Endodermal cell (in vitro differentiated cells): ENCODE measurements at regions not wholly inside any gene's neighbourhood (a gene's known extent, or its start where the extent isn't known, plus 50 kb on each side); places are given as distances from the start of the nearest gene placed in this dataset.

Source experiments
- DNase-seq: peaks from one replicate; pipeline ENCODE4 v3.0.0-alpha.2; 2017
- H3K27ac ChIP-seq: 2 replicates; pipeline ENCODE4 v1.5.1; 2013; ENCODE audit warnings: mild to moderate bottlenecking, low read depth, low read length, moderate library complexity
- H3K27me3 ChIP-seq: 2 replicates; pipeline ENCODE4 v1.6.1; 2013; ENCODE audit warnings: mild to moderate bottlenecking, low read length, moderate library complexity; ENCODE audit not compliant: insufficient read depth, control insufficient read depth, poor library complexity, severe bottlenecking
- H3K36me3 ChIP-seq: 2 replicates; pipeline ENCODE4 v1.7.0; 2013; ENCODE audit warnings: mild to moderate bottlenecking, low read length, moderate library complexity; ENCODE audit not compliant: control insufficient read depth, insufficient read depth
- H3K4me1 ChIP-seq: one replicate; pipeline ENCODE4 v1.7.0; 2013; ENCODE audit warnings: low read length; ENCODE audit not compliant: control insufficient read depth, insufficient read depth
- H3K4me3 ChIP-seq: 2 replicates; pipeline ENCODE4 v1.5.1; 2013; ENCODE audit warnings: mild to moderate bottlenecking, low read length, moderate library complexity
- H3K9ac ChIP-seq: 2 replicates; pipeline ENCODE4 v1.6.1; 2013; ENCODE audit warnings: mild to moderate bottlenecking, low read length, moderate library complexity; ENCODE audit not compliant: poor library complexity, severe bottlenecking; ENCODE audit errors: extremely low read depth
- H3K9me3 ChIP-seq: 2 replicates; pipeline ENCODE4 v1.6.1; 2013; ENCODE audit warnings: mild to moderate bottlenecking, low read length, moderate library complexity; ENCODE audit not compliant: control insufficient read depth
- H3K27ac Mint-ChIP-seq: 2 replicates; pipeline ENCODE4 v1.8.0; 2020; ENCODE audit warnings: mixed read lengths
- H3K27me3 Mint-ChIP-seq: 2 replicates; pipeline ENCODE4 v1.8.0; 2021; ENCODE audit warnings: mild to moderate bottlenecking, mixed read lengths; ENCODE audit not compliant: insufficient read depth
- H3K36me3 Mint-ChIP-seq: 2 replicates; pipeline ENCODE4 v1.8.0; 2020; ENCODE audit warnings: low read depth, mixed read lengths
- H3K4me1 Mint-ChIP-seq: 2 replicates; pipeline ENCODE4 v1.8.0; 2020; ENCODE audit warnings: mixed read lengths
- H3K4me3 Mint-ChIP-seq: 2 replicates; pipeline ENCODE4 v1.8.0; 2020; ENCODE audit warnings: mild to moderate bottlenecking, moderate library complexity, mixed read lengths
- H3K9me3 Mint-ChIP-seq: 2 replicates; pipeline ENCODE4 v1.8.0; 2020; ENCODE audit warnings: mild to moderate bottlenecking, mixed read lengths
- WGBS, 2 experiments: methylation state at CpG; one replicate each; pipeline versions ENCODE4 v1.1.5 to v1.1.7; 2013; ENCODE audit warnings: missing lambda C conversion rate in 2 of 2, mixed read lengths in 1 of 2; ENCODE audit not compliant: insufficient coverage in 1 of 2, insufficient read length in 1 of 2; 5-methylcytosine and 5-hydroxymethylcytosine counted together
- TF ChIP-seq, protein P1 (sequence below): fragments of 200-600 bp; sonication (generic); conservative IDR thresholded peaks from 2 replicates; pipeline ENCODE4 v1.5.0; 2021; ENCODE audit warnings: antibody characterized with exemption, mild to moderate bottlenecking

- Histone ChIP-seq H3K9ac (no peak overlapping the region), H3K4me1 (no peaks in the 10 kb centered on the region), H3K9me3 (no peaks in the 10 kb centered on the region), H3K4me3 (no peak overlapping the region), H3K27me3 (no peaks in the 10 kb centered on the region), H3K36me3 (no peaks in the 10 kb centered on the region), H3K27ac (no peak overlapping the region)
- H3K36me3 Mint-ChIP-seq: no peaks in the 10 kb centered on the region
- no peaks in the 10 kb centered on the region for H3K27me3 Mint-ChIP-seq
- no peak for DNase-seq
- TF ChIP-seq, protein P1, sequence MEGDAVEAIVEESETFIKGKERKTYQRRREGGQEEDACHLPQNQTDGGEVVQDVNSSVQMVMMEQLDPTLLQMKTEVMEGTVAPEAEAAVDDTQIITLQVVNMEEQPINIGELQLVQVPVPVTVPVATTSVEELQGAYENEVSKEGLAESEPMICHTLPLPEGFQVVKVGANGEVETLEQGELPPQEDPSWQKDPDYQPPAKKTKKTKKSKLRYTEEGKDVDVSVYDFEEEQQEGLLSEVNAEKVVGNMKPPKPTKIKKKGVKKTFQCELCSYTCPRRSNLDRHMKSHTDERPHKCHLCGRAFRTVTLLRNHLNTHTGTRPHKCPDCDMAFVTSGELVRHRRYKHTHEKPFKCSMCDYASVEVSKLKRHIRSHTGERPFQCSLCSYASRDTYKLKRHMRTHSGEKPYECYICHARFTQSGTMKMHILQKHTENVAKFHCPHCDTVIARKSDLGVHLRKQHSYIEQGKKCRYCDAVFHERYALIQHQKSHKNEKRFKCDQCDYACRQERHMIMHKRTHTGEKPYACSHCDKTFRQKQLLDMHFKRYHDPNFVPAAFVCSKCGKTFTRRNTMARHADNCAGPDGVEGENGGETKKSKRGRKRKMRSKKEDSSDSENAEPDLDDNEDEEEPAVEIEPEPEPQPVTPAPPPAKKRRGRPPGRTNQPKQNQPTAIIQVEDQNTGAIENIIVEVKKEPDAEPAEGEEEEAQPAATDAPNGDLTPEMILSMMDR: no peak
- no peak overlapping the region for H3K4me3 Mint-ChIP-seq
- peaks cover 5% of the 10 kb centered on the region for H3K4me1 Mint-ChIP-seq
- no peaks in the 10 kb centered on the region for H3K9me3 Mint-ChIP-seq
- WGBS, 2 experiments: 91% methylated on average over 3 of the region's 3 CpGs; no CpG with 5 or more reads in 1 of the 2 experiments
- no peak overlapping the region for H3K27ac Mint-ChIP-seq
These were observed 89.9 kb upstream of the NANOGP8 start for GRCh38 chr15:35174948-35175347.

DNA sequence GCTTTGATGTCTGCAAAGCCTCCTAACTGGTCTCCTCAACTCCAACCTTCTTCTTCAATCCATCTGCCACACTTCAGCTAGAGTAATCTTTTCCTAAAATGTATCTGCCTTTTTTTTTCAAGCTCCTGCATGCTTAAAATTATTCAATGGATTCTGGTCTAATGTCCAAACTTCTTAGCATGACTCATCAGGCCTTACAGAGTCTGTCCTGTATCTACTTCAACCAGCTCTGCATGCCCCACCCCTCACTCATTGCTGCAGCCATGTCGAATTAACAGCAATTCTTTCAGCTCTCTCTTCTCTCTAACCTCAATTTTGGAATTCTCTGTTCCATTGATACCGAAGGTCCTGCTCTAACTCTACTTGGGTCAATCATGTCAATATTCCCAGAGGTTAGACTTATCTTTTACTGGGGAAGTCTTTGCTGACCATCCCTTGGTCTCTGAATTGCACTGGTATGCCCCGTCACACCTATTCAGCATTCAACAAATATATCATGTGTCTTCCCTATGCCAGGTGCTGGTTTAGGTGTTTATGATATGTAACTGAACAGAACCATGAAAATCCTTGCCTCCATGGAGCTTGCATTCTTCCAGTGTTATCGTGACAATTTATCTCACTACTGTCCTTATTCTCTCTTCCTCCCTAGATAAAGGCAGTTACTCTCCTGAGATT lies 88.5 kb upstream of the NANOGP8 start:
- Mint-ChIP-seq H3K27ac (no peak overlapping the region), H3K36me3 (no peaks in the 10 kb centered on the region), H3K9me3 (no peaks in the 10 kb centered on the region), H3K4me3 (no peak overlapping the region), H3K27me3 (no peaks in the 10 kb centered on the region), H3K4me1 (peaks cover 2% of the 10 kb centered on the region)
- no peak overlapping the region for H3K9ac ChIP-seq
- no peak overlapping the region for H3K27ac ChIP-seq
- no peak overlapping the region for H3K4me3 ChIP-seq
- TF ChIP-seq, protein P1: no peak
- no peaks in the 10 kb centered on the region for H3K9me3 ChIP-seq
- no peaks in the 10 kb centered on the region for H3K27me3 ChIP-seq
- WGBS, 2 experiments: 50 to 69% methylated on average over 2 to 4 of the region's 4 CpGs
- no peak for DNase-seq
- H3K36me3 ChIP-seq: no peaks in the 10 kb centered on the region
- no peaks in the 10 kb centered on the region for H3K4me1 ChIP-seq

- Histone ChIP-seq H3K9me3 (no peaks in the 10 kb centered on the region), H3K9ac (no peak overlapping the region), H3K4me1 (peaks cover 8% of the 10 kb centered on the region), H3K36me3 (no peaks in the 10 kb centered on the region), H3K27ac (no peak overlapping the region), H3K4me3 (no peak overlapping the region), H3K27me3 (no peaks in the 10 kb centered on the region)
- Mint-ChIP-seq H3K4me3 (no peak overlapping the region), H3K9me3 (no peaks in the 10 kb centered on the region), H3K36me3 (no peaks in the 10 kb centered on the region), H3K27ac (no peak overlapping the region), H3K4me1 (peaks cover 26% of the 10 kb centered on the region), H3K27me3 (no peaks in the 10 kb centered on the region)
- TF ChIP-seq, protein P1: no peak
- DNase-seq: no peak
- 83 to 100% methylated on average over 1 to 2 of the region's 3 CpGs for WGBS, 2 experiments
These were observed 85.1 kb upstream of the NANOGP8 start for GRCh38 chr15:35170207-35170606.
